Activated CD4-positive, alpha-beta T cell treated with anti-CD3 and anti-CD28 coated beads, Interleukin-2, amount 50 U/mL, for 4 hours (primary cell): ENCODE measurements at regions not wholly inside any gene's neighbourhood (a gene's known extent, or its start where the extent isn't known, plus 50 kb on each side); places are given as distances from the start of the nearest gene placed in this dataset.
"Not testable (repeated sequence)": the region's sequence is repeated elsewhere in the genome, so short reads cannot be mapped to it uniquely, and the experiment has no call there.

Experiments
- DNase-seq, 2 experiments: peaks; one replicate each; pipeline ENCODE4 v3.0.0-alpha.2; 2020

GRCh38 chr12:14215949-14216348 lies 149.5 kb upstream of the ATF7IP start:
- not testable (repeated sequence) for DNase-seq

- no peak for DNase-seq
Measured at GRCh38 chr12:14216405-14217294, 148.8 kb upstream of the ATF7IP start.

GRCh38 chr12:14219156-14219555 lies 146.3 kb upstream of the ATF7IP start:
- DNase-seq = no peak

GRCh38 chr12:14219670-14220069 lies 145.8 kb upstream of the ATF7IP start:
- DNase-seq = not testable (repeated sequence)

GRCh38 chr12:14225064-14225463 lies 140.4 kb upstream of the ATF7IP start:
- no peak for DNase-seq

GRCh38 chr12:14235176-14235575 lies 130.3 kb upstream of the ATF7IP start:
- not testable (repeated sequence) for DNase-seq

GRCh38 chr12:14236641-14237040 lies 128.8 kb upstream of the ATF7IP start:
- not testable (repeated sequence) for DNase-seq

- no peak for DNase-seq
Measured at GRCh38 chr12:14238221-14238792, 127.2 kb upstream of the ATF7IP start.

GRCh38 chr12:14239350-14239934 lies 126.0 kb upstream of the ATF7IP start:
- no peak for DNase-seq

- DNase-seq = no peak
Measured at GRCh38 chr12:14239935-14240872, 125.3 kb upstream of the ATF7IP start.

- no peak for DNase-seq
Measured at GRCh38 chr12:14240873-14241220, 124.6 kb upstream of the ATF7IP start.

GRCh38 chr12:14242825-14243224 lies 122.7 kb upstream of the ATF7IP start:
- not testable (repeated sequence) for DNase-seq

GRCh38 chr12:14243941-14244340 lies 121.5 kb upstream of the ATF7IP start:
- DNase-seq = no peak

GRCh38 chr12:14244876-14245669 lies 120.4 kb upstream of the ATF7IP start:
- no peak for DNase-seq

GRCh38 chr12:14247166-14247565 lies 118.3 kb upstream of the ATF7IP start:
- no peak for DNase-seq

GRCh38 chr12:14249368-14249767 lies 116.1 kb upstream of the ATF7IP start:
- no peak for DNase-seq

GRCh38 chr12:14252697-14253096 lies 112.8 kb upstream of the ATF7IP start:
- no peak for DNase-seq

- no peak for DNase-seq
Measured at GRCh38 chr12:14253496-14253895, 112.0 kb upstream of the ATF7IP start.

GRCh38 chr12:14254781-14255180 lies 110.7 kb upstream of the ATF7IP start:
- DNase-seq = no peak

- peak; percentile 30 to 31 for DNase-seq
Measured at GRCh38 chr12:14256121-14256520, 109.4 kb upstream of the ATF7IP start.

- peak; percentile 68 to 73 for DNase-seq
Measured at GRCh38 chr12:14256555-14257169, 108.8 kb upstream of the ATF7IP start.

GRCh38 chr12:14257303-14257733 lies 108.2 kb upstream of the ATF7IP start:
- no peak for DNase-seq
